GF-D8 (cell line): ENCODE measurements at regions not wholly inside any gene's neighbourhood (a gene's known extent, or its start where the extent isn't known, plus 50 kb on each side); places are given as distances from the start of the nearest gene placed in this dataset.
A peak's percentile ranks its signal among the peaks of the same experiment; 100 is the strongest.

Experiments used
- DNase-seq: peaks from one replicate; lab custom pipeline; 2025; lab: John Stamatoyannopoulos, UW

DNA sequence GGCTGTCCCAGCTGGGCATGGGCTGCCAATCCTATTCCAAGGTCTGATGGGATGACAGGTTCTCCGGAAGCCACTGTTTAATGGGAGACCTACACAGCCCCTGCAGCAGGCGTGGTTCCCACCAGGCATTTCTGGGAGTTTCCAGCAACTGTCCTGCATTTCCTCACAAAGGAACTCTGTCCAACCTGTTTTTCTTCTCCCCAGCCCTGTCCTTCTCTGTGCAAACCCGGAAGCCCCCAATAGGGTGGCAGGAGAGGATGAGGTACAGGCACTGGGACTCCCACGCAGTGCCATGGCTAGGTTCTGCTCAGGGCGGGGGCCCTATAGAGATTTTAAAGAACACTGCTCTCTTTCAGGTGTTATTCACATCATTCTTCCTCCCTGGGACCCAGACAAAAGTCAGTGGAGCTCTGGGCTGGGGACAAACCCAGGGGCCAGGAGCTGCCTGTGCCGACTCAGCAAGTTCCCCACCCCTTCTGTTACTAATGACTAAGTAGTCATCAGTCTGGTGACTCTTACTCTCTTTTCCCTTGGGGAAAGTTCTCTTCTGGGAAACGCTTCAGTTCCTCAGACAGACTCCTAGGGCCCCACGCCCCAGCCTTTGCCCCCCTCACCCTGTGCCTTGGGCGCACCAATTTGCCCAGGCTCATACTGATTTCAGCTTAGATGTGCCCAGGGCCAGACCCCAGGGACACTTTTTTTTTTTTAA, 97.7 kb downstream of the CD47 start:
- DNase-seq = no peak

DNA sequence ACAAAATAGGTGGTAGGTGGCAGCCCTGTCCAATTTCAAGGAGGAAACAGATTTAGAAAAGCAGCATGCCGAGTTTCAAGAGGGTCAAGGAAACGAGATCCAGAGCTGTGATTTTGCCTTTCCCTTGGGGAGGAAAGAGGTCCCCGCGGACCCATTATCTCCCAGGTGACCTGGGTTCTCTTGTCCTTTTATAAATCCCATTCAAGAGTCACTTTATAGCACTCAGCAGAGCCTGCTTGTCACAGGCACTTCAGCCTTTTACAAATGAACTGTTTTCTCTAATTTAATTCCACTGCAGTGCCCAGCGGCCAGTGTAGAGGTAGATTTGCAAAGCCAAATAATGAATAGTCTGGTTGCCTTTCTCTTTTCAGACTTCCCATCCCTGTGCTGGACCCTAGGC, 99.9 kb downstream of the CD47 start:
- no peak for DNase-seq

DNA sequence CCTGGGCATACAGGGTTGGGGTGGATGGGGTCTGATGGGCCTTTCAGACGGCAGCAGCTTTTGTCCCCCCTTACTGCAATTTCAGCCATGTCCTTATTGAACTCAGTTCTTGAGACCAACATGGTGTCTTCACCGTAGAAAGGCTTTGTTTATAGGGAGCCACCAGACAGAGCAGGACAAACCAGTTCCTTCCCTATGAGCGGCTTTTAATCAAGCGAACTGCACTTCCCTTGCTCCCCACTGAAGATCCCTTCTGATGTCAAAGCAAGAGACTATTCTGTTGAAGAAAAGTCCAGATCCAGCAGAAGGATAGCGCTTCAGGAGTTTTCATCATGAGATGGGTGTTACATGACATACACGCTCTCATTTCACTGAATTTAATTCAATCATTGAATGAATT, 100.4 kb downstream of the CD47 start:
- DNase-seq = no peak

GRCh38 chr3:107989661-107990060, 101.2 kb downstream of the CD47 start:
- no peak for DNase-seq

DNA sequence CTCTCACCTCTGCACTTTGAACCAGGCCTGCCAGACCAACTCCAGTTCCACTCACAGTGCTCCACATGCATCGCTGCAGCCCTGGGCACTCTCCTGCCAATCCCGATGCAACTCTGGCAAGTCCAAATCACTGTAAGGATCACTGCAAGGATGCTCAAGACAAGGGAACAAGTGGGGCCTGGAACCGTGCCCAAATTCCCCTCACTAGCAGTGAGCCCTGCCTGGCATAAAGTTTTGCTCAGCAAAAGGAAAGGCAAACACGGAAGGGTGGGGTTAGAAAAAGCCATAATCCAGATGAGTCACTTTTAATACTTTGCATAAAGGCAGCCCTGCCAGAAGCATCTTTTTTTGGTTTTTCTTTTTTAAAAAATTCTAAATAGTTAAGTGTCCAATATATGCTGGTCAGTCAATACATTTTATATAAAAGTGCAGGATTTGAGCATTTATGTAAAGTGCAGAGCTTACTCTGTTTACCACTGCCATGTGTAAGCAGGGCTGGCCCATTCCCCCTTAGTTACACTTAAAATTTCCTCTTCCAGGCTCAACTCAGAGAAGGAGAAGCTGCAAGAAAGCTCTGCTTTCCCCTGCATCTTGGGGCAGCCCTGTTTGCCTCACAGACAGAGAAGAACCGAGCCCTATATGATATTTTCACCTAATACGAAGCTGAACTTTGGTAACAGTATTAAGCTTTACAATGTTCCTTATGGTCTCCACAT, 102.2 kb downstream of the CD47 start:
- DNase-seq = no peak

DNA sequence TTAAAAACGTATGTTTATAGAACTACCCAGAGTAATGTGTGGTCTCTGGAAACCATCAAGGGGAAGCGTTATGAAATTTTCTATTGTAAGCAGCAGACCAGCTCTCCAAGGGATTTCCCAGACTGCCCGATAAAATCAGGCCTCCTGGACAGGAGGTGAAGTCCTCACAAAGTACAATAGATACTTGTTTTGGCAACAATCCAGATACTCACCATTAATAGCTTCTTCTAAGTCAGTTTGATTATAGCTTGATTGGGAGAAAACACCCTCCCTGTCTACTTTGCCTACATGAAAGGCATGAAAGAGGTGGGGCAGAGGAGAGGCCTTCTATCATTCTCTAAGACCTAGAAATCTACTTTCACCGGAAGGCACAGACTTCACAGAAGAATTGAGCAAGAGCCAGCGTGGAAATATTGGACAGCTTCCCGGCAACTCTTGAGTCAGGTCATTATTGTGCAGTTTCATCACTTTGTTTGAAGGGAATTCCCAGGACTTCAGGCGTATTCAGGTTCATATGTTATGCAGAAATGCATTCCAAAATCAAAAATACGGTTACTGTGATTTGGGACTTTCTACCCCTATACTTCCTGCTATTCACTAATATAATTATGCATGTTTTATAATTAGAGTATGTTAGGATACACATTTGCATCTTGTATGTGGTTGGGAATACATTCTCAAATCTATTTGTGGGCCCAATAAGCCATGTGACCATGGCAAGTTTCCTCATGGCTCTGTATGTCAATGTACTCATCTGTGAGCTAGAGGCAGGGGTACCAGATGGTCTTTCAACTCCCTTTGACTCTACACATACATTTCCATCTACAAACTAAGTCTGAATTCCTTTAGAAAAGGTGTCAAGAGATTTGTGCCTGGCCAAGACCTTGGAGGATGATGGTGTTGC, 103.5 kb downstream of the CD47 start:
- DNase-seq = peak; percentile 22

- no peak for DNase-seq
These were observed 104.3 kb downstream of the CD47 start for GRCh38 chr3:107986505-107986904.

GRCh38 chr3:107985496-107985895, 105.3 kb downstream of the CD47 start:
- DNase-seq = no peak

- DNase-seq = no peak
These were observed 107.6 kb downstream of the CD47 start for GRCh38 chr3:107983247-107983646.

- DNase-seq = no peak
These were observed 108.7 kb downstream of the CD47 start for GRCh38 chr3:107982165-107982564.

DNA sequence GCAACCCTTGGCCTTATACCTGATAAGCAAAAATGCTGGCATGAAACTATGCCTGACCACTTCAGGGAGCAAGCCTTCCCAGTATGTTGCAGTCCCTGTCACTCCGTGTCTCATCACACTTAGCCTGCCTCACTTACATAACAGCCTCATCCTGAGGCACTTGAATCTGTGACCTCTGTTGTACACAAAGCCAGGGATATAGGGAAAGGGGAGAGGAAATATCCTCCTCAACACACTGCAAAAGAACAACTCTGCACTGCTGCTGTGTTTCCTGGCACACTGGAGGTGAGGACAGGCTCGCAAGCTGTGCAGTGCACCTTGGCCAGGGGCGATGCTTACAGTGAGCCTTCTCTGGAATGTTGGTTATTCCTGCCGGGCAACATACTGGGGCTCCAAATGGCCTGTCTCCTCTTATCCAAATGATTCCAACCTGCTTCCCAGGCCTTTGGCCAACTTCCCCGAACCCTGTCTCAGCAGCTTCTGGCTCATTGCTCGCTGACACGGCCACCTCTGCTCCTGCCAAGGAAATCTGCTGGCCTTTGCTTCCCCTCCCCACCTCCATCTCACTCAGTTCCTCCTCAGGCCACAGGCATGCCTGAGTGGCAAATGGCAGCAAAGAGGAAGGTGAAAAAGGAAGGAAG, 109.2 kb downstream of the CD47 start:
- DNase-seq = no peak

DNA sequence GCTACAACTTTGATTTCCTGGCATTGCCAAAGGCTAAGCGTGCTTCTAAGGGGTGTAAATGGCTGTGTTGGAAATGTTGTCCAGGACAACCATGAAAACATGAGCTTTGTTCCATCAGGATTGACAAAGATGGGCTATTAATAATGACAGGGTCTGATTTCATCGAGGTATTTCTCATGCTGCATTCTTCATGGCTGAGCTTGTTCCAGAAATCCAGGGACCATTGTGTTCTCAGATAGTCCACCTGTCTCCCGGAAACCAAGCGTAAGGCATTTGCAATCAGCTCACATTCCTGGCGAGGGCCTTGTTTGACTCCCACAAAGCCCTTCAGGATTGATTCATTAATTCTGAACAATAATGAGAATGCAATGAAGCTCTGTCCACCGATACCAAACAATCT, 111.3 kb downstream of the CD47 start:
- no peak for DNase-seq

GRCh38 chr3:107978131-107979055, 112.4 kb downstream of the CD47 start:
- DNase-seq = no peak

GRCh38 chr3:107977221-107978130, 113.4 kb downstream of the CD47 start:
- DNase-seq = no peak

GRCh38 chr3:107976202-107976800, 114.5 kb downstream of the CD47 start:
- DNase-seq = no peak

- DNase-seq = no peak
These were observed 115.2 kb downstream of the CD47 start for GRCh38 chr3:107975529-107976201.

- DNase-seq = no peak
These were observed 116.9 kb downstream of the CD47 start for GRCh38 chr3:107973961-107974360.

DNA sequence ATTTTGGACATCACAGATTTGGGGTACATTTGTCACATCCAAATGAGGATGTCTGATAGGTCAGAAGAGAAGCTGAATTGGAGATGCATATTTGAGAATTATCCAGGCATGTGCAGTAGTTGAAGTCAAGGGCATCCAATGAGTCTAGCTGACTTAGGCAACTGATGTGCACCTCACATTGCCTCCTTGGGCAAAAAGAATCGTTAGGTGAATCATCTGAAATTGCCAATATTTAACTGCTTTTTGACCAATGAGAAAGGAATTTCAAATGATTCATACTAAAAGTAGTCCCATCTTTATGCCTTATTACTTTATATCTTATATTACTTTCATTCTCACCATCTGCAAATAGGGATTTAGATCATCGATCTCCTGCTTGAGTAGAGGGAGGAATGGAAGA, 117.7 kb downstream of the CD47 start:
- DNase-seq = no peak

- no peak for DNase-seq
These were observed 119.7 kb downstream of the CD47 start for GRCh38 chr3:107970993-107971580.
